Calu3 (cell line): ENCODE measurements at regions not wholly inside any gene's neighbourhood (a gene's known extent, or its start where the extent isn't known, plus 50 kb on each side); places are given as distances from the start of the nearest gene placed in this dataset.

Experiments used
- BruUV-seq: library from RNA; stranded (reverse); fragments of 400-500 nt; replicated peaks from 2 replicates; lab custom pipeline; 2021; lab: Mats Ljungman, UMichigan
- CTCF ChIA-PET: fragments of 300-600 bp; sonication (Branson Sonifier 250); formaldehyde crosslinking; loops from one replicate; lab custom pipeline; 2022; ENCODE audit warnings: antibody characterized with exemption; lab: Charles Lee
- DNase-seq: peaks from one replicate; pipeline ENCODE4 v3.0.0; 2022
- H3K27ac Mint-ChIP-seq: one replicate; pipeline ENCODE4 v1.8.0; 2022; ENCODE audit warnings: mixed read lengths; ENCODE audit not compliant: unreplicated experiment
- H3K27me3 Mint-ChIP-seq: one replicate; pipeline ENCODE4 v1.8.0; 2022; ENCODE audit warnings: mixed read lengths; ENCODE audit not compliant: unreplicated experiment
- H3K36me3 Mint-ChIP-seq: one replicate; pipeline ENCODE4 v1.8.0; 2022; ENCODE audit warnings: mild to moderate bottlenecking, moderate library complexity, mixed read lengths; ENCODE audit not compliant: insufficient read depth, unreplicated experiment
- H3K4me1 Mint-ChIP-seq: one replicate; pipeline ENCODE4 v1.8.0; 2022; ENCODE audit warnings: mild to moderate bottlenecking, low read depth, mixed read lengths; ENCODE audit not compliant: unreplicated experiment
- H3K4me3 Mint-ChIP-seq: one replicate; pipeline ENCODE4 v1.8.0; 2022; ENCODE audit warnings: mild to moderate bottlenecking, low read depth, moderate library complexity, mixed read lengths; ENCODE audit not compliant: unreplicated experiment
- H3K9me3 Mint-ChIP-seq: one replicate; pipeline ENCODE4 v1.8.0; 2022; ENCODE audit warnings: low read depth, mixed read lengths; ENCODE audit not compliant: unreplicated experiment
- intact Hi-C: fragments of 100-400 bp; cut with micrococcal nuclease; formaldehyde crosslinking; loops from one replicate; pipeline ENCODE4 v1.10.0; 2022; ENCODE audit not compliant: unreplicated experiment
- TF ChIP-seq, protein P1 (sequence below): fragments of 200-600 bp; IDR thresholded peaks from one replicate; pipeline ENCODE4 v1.8.0; 2022; ENCODE audit warnings: antibody characterized with exemption; ENCODE audit not compliant: unreplicated experiment

DNA sequence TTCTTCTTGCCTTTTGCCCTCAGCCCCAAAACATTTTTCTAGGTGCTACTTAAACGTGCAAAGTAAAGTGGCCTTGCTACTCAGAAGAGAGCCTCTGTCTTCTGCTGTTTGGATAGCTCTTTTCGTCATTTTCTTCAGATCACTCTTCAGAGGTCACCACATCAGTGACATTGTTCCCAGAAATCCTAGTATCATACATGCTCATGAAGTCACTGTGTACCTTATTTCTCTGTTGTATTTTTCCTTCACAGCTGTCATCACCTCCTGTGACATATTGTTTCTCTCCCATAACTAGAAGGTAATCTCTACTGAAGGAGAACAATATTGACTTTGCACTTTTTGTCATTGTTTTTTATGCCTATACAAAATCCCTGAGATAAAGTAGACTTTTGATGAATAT, 237.0 kb upstream of the CDH18 start:
- DNase-seq = no peak
- no peak overlapping the region for H3K27ac Mint-ChIP-seq
- no peak overlapping the region for H3K4me3 Mint-ChIP-seq
- intact Hi-C loops = no loop called here
- no peaks in the 10 kb centered on the region for H3K4me1 Mint-ChIP-seq
- H3K27me3 Mint-ChIP-seq = no peaks in the 10 kb centered on the region
- no peaks in the 10 kb centered on the region for H3K36me3 Mint-ChIP-seq
- BruUV-seq = no TSS peak
- H3K9me3 Mint-ChIP-seq = peaks cover 10% of the 10 kb centered on the region
- TF ChIP-seq, protein P1, sequence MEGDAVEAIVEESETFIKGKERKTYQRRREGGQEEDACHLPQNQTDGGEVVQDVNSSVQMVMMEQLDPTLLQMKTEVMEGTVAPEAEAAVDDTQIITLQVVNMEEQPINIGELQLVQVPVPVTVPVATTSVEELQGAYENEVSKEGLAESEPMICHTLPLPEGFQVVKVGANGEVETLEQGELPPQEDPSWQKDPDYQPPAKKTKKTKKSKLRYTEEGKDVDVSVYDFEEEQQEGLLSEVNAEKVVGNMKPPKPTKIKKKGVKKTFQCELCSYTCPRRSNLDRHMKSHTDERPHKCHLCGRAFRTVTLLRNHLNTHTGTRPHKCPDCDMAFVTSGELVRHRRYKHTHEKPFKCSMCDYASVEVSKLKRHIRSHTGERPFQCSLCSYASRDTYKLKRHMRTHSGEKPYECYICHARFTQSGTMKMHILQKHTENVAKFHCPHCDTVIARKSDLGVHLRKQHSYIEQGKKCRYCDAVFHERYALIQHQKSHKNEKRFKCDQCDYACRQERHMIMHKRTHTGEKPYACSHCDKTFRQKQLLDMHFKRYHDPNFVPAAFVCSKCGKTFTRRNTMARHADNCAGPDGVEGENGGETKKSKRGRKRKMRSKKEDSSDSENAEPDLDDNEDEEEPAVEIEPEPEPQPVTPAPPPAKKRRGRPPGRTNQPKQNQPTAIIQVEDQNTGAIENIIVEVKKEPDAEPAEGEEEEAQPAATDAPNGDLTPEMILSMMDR = no peak
- CTCF ChIA-PET = no interaction called here

DNA sequence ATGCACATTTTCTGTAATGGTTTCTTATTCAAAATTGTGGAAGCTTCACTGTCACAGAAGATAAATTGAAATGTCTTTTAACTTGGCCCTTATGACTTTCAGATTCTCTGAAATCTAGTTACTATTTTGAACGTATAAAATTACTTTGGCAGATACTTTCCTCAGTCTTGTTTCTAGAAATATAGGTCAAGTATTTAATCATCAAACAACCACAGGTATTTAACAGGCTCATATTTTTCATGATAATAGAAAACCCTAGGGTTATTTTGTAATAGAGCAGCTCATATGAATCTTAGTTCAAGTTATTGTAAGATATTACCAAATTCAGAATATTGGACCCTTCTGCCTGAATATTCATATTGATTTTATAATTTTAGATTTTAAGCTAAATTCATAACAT, 236.0 kb upstream of the CDH18 start:
- CTCF ChIA-PET = no interaction called here
- no peak overlapping the region for H3K4me3 Mint-ChIP-seq
- TF ChIP-seq, protein P1 = no peak
- BruUV-seq = no TSS peak
- H3K27ac Mint-ChIP-seq = no peak overlapping the region
- DNase-seq = no peak
- H3K27me3 Mint-ChIP-seq = no peaks in the 10 kb centered on the region
- peaks cover 13% of the 10 kb centered on the region for H3K9me3 Mint-ChIP-seq
- intact Hi-C loops = no loop called here
- no peaks in the 10 kb centered on the region for H3K4me1 Mint-ChIP-seq
- H3K36me3 Mint-ChIP-seq = no peaks in the 10 kb centered on the region

DNA sequence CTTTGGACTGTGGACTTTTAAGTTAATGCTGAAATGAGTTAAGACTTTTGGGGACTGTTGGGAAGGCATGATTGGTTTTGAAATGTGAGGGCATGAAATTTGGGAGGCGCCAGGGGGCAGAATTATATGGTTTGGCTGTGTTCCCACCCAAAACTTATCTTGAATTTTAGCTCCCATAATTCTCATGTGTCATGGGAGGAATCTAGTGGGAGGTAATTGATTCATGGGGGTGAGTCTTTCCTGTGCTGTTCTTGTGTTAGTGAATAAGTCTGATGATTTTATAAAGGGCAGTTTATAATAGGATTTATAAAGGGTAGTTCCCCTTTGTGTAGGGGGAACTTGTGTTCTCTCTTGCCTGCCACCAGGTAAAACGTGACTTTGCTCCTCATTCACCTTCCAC, 235.5 kb upstream of the CDH18 start:
- H3K27ac Mint-ChIP-seq = no peak overlapping the region
- no peaks in the 10 kb centered on the region for H3K36me3 Mint-ChIP-seq
- no peak overlapping the region for H3K4me3 Mint-ChIP-seq
- intact Hi-C loops = no loop called here
- TF ChIP-seq, protein P1 = no peak
- CTCF ChIA-PET = no interaction called here
- DNase-seq = no peak
- H3K4me1 Mint-ChIP-seq = no peaks in the 10 kb centered on the region
- peaks cover 13% of the 10 kb centered on the region for H3K9me3 Mint-ChIP-seq
- no TSS peak for BruUV-seq
- H3K27me3 Mint-ChIP-seq = no peaks in the 10 kb centered on the region

DNA sequence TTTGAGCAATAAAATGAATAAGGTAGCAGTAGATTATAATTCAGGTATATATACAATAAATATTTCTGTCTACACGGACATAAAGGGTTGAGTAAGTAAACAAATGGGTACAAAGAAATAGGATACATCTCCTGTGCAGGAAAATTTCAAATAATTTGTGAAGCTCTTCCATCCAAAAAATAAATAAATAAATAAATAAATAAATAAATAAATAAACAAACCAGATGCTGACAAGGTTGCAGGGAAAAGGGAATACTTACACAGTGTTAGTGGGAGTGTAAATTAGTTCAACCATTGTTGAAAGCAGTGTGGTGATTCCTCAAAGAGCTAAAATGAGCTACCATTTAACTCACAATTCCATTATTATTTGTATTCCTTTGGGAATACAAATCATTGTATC, 227.3 kb upstream of the CDH18 start:
- Mint-ChIP-seq H3K9me3 (peaks cover 8% of the 10 kb centered on the region), H3K27me3 (no peaks in the 10 kb centered on the region), H3K4me1 (no peaks in the 10 kb centered on the region), H3K4me3 (no peak overlapping the region), H3K36me3 (no peaks in the 10 kb centered on the region), H3K27ac (no peak overlapping the region)
- DNase-seq = no peak
- BruUV-seq = no TSS peak
- CTCF ChIA-PET = no interaction called here
- intact Hi-C loops = no loop called here
- TF ChIP-seq, protein P1 = no peak
